Jurkat, Clone E6-1 (cell line): ENCODE measurements at regions not wholly inside any gene's neighbourhood (a gene's known extent, or its start where the extent isn't known, plus 50 kb on each side); places are given as distances from the start of the nearest gene placed in this dataset.
A peak's percentile ranks its signal among the peaks of the same experiment; 100 is the strongest.

Experiments used
- DNase-seq: peaks from one replicate; pipeline ENCODE4 v3.0.0-alpha.2; 2011; ENCODE audit warnings: low read depth, low spot score
- H3K4me3 ChIP-seq: 2 replicates; pipeline ENCODE4 v1.5.1; 2011; ENCODE audit warnings: mild to moderate bottlenecking, low read length, control low read depth, moderate library complexity

DNA sequence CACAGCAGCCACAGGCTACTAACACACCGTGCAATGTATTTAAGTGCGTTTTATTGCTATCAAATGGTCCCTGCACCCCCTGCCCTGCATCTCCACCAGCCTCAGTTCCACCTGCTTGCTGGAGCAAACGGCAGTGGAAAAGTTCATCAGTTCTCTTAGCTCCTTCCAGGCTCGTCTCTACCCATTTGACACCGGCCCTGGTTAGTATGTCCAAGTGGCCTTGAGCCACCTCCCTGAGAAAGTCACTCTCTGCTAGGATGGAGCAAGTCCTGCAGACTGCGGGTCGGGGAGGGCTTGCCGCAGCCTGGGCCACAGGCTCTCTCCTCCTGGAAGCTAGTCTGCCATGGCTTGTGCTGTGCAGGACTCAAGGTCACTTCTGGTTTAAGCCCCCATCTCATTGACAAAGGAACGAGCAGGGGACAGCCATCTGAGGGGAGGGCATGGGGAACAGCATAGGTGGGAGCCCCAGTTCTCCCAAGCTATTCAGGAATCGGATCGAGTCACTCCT is 74.9 kb downstream of the RHOB start:
- no peak overlapping the region for H3K4me3 ChIP-seq
- DNase-seq = no peak

- no peak overlapping the region for H3K4me3 ChIP-seq
- no peak for DNase-seq
Measured at GRCh38 chr2:20523073-20523798, 76.4 kb downstream of the RHOB start.

GRCh38 chr2:20523799-20524187 is 76.9 kb downstream of the RHOB start:
- no peak overlapping the region for H3K4me3 ChIP-seq
- no peak for DNase-seq

DNA sequence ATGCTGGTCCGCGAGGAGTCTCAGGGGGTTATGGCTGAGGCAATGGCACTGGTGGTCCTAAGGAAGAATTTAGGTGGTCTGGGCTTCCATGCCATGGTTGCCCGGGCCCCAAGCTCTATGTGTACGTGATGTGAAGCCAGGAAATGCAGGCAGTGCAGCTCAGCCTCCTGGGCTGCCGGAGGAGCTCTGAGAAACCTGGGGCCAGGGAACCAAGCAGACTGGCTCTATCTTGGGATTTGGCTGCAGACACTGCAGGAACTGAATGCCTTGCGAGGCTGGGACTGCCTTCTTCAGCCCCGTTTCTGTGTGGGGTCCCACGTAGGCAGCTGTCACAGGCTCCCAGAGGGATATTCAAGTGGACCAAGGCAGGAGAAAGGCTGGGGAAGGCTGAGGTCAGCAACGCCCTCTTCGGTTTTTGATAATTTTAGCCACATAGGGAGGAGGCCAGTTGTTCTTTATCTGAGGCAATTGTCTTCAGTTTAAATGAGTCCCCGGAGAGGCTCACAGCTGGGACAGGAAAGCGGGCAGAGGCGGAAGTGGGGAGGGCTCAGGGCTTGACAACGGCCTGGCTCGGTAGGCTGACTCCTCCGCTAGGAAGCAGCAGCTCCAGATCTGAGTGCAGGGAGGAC is 77.7 kb downstream of the RHOB start:
- no peak overlapping the region for H3K4me3 ChIP-seq
- no peak for DNase-seq

- DNase-seq = no peak
- no peak overlapping the region for H3K4me3 ChIP-seq
Measured at GRCh38 chr2:20525041-20526035, 78.5 kb downstream of the RHOB start.

GRCh38 chr2:20526160-20526559 is 79.3 kb downstream of the RHOB start:
- no peak overlapping the region for H3K4me3 ChIP-seq
- DNase-seq = peak; percentile 84

DNA sequence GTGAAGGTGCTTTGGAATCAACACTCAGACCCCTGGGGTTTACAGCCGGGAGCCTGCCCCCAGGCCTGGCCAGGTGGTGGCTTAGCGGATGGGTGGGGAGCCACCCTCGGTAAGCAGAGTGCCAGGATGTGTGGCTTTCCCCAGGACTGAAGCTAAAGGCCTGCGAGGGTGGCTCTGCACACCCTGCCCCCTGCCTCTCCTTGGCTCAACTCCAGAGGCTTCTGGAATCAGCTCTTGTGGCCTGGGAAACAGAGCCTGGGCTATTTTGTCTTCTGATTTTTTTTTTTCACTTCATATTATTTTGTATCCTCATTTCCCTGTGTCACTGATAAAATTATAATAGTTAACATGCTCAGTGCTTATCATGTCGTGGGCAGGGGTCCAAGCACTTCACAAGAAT is 79.8 kb downstream of the RHOB start:
- DNase-seq = no peak

DNA sequence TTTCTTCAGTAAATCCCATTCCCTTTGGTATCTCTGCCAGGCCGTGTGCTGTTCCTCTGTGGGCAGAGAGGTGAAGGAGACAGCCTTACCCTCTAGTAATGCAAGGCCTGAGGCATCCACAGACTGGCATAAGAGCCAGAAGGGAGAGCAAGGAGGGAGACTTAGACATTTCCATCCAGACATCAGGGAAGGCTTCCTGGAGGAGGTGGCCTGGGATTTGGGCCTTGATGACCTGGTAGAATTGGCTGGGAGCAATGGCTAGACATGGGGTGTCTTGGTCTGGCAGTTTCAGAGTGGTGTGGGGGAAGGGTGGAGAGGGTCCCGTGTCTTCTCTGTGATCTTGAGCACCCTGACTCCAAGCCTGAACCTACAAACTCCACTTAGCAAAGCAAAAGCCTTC is 81.8 kb downstream of the RHOB start:
- no peak for DNase-seq
- no peak overlapping the region for H3K4me3 ChIP-seq

More for the DNA sequence above, 79.8 kb downstream of the RHOB start:
- no peak overlapping the region for H3K4me3 ChIP-seq

GRCh38 chr2:20530520-20530919 is 83.6 kb downstream of the RHOB start:
- H3K4me3 ChIP-seq = no peak overlapping the region
- DNase-seq = no peak

DNA sequence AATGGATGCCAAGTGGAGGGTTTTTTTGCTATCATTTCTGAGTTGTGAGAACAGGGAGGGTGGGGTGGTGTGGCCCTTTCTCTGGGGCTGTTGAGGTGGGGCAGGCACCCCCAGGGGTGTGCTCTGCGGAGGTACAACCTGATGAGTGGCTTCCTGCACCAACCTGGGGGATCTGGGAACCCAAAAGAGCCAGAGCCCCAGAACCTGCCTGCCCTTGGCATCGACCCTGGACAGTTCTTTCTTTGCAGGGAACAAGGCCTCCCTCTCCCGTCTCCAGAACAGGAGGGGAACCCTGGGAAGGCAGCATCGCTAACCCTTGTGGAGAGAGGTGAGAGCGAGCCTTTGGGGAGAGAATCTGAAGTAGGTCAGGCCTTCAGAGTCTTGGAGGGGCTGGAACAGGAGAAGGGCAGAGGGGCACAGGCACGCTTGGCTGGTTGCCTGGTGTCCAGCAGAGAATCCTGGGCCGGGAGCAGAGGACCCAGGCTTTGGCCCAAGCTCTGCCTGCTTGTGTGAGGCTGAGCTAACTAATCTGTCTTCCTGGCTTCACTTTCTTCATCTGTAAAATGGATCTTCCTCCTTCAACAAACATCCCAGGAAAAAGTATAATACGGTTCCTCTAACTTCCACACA is 84.9 kb downstream of the RHOB start:
- no peak overlapping the region for H3K4me3 ChIP-seq
- no peak for DNase-seq

GRCh38 chr2:20532634-20533437 is 86.0 kb downstream of the RHOB start:
- DNase-seq = no peak
- H3K4me3 ChIP-seq = no peak overlapping the region

DNA sequence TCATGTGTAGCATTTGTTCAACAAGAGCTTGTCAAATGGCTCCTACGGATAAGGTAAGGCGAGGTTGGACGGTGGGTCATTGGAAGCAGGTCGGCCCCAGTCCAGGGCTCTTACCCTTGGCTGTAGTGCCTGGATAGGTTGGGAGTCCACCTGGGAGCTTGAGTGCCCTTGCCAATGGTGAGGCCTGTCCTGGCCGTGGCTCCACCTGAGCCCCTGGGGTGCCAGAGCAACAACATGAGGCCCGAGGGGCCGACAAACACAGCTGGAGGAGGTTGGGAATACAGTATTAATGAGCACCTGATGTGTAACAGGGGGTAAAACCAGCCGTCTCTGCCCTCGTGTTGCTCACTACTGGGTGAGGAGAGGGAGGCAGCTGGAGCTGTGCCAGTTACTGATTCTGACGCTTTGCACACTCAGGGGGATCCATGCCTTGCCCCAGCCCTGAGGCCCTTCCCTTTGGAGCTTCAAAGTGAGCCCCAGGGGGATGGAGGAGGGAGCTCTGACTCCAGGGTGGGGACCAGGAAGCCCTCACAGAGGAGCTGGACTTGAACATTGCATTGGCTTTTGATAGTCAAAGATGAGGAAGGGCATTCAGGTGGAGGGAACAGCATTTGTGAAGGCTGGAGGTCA is 87.2 kb downstream of the RHOB start:
- no peak for DNase-seq
- H3K4me3 ChIP-seq = no peak overlapping the region

DNA sequence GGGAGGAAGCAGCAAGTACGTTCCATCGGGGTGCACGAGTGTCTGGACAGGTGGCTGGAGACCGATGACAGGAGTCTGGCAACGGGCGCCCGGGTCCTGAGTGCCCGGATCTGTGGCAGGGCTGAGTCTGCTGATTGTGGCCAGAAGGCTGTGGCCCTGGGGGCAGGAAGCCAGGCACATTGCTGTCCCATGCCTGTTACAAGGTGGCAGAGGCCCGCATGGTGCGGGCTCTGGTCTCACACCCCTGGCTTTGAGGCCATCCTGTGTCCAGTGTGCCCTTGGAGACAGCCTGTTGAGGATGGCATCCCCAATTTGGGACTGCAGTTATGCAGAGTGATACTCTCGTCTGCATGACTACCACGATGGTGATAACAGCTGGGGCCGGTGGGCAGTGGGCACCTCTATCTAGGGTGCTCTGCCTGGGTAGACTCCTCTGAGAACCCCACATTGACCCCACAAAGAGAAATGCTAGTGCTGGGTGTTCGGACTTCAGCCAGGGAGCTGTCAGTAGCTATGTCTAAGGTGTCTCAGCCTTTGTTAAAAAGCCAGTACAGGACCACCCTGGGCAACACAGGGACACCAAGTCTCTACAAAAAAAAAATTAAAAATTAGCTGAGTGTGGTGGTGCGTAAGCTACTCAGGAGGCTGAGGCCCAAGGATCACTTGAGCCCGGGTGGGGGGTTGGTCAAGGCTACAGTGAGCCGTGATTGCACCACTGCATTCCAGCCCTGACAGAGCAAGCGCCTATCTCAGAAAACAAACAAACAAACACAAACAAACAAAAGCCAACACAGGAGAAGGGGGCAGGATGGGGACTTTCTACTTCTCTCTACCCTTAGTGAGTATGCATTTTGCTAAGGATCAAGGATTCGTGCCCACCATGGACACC is 88.3 kb downstream of the RHOB start:
- no peak for DNase-seq
- H3K4me3 ChIP-seq = no peak overlapping the region

GRCh38 chr2:20536619-20537422 is 89.9 kb downstream of the RHOB start:
- DNase-seq = no peak
- H3K4me3 ChIP-seq = no peak overlapping the region

DNA sequence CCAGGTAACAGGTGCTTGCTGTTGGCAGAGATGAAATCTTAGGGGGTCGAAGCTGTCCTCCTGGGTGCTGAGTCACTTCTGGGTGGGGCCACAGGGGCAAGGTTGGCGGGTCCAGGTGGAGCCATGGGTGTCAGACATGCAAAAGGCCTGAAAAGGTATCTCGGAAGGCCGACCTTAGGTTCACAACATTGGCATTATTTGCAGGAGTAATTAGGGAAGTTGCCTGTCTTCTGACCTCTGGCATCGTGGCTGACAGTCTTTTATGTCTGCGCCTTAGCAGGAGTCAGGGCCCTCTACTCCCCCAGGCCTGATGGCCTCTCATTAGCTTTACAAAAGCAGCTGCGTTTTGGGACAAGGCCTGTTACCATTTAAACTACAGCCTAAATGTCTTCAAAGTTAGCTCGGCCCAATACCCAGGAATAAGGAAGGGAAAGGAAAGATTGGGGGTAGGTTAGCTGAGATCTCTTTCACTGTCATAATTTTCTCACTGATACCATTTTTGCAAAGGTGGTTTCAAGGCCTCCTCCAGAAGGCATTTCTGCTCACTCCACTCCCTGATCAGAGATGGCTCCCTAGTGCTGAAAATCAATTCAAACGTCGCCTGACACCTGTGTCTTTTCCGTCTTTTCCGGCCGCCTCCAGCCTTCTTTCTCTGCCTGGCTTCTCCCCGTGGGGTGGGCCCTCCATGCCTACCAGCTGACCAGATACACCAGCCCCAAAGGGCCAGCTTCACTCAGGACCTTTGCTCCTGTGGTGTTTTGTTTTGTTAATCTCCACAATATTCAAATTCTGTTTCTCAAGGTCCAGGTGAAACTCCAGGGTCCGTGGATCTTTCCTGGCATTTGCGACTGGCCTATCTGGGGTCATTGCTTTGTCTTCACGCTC is 90.8 kb downstream of the RHOB start:
- no peak overlapping the region for H3K4me3 ChIP-seq
- DNase-seq = no peak
